ENCODE measurements at regions not wholly inside any gene's neighbourhood (a gene's known extent, or its start where the extent isn't known, plus 50 kb on each side); places are given as distances from the start of the nearest gene placed in this dataset.
"Not testable (repeated sequence)": the region's sequence is repeated elsewhere in the genome, so short reads cannot be mapped to it uniquely, and the experiment has no call there.

DNA sequence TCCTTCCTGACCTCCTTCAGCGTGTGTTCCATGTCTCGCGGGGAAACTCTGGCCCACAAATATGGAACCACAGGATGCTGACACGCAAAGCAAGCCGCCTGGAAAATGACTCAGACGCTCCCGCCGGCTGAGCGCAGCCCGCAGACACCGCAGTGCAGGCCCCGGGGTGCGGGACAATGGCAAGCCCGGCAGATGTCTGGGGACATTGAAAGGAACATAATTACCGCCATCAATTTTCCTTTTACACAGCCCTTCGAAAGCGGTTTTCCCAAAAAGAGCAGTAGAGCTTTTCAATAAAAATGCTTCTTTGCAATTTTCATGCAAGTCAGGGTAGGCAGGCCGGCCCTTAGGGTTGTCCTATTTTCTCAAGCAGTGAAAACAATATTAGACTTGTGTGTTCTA, 159.2 kb upstream of the SH3BP4 start:
- no peak for FAIRE-seq
- 97% methylated on average over 18 of the region's 18 CpGs for WGBS (ENCODE audit: missing lambda C conversion rate)
- no peaks in the 10 kb centered on the region for H3K9me3 ChIP-seq
- no peak for TF ChIP-seq ZFP36 (IDR thresholded peaks at IDR 0.05; ENCODE audit: borderline replicate concordance, partially characterized antibody)
- TF ChIP-seq POLR2AphosphoS2 (conservative IDR thresholded peaks at IDR 0.05; ENCODE audit: low read length) = no peak
- TF ChIP-seq MYC (IDR thresholded peaks at IDR 0.05; ENCODE audit: borderline replicate concordance, low read length) = no peak
- no peak for TF ChIP-seq NPAS2 (CRISPR knock-in tag; IDR thresholded peaks at IDR 0.05; ENCODE audit: borderline replicate concordance)
- no peak for TF ChIP-seq RAD21 (conservative IDR thresholded peaks at IDR 0.05 in 1 of 2, IDR thresholded peaks at IDR 0.05 in 1 of 2)
- TF ChIP-seq, protein P1, sequence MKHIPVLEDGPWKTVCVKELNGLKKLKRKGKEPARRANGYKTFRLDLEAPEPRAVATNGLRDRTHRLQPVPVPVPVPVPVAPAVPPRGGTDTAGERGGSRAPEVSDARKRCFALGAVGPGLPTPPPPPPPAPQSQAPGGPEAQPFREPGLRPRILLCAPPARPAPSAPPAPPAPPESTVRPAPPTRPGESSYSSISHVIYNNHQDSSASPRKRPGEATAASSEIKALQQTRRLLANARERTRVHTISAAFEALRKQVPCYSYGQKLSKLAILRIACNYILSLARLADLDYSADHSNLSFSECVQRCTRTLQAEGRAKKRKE (CRISPR knock-in tag; IDR thresholded peaks at IDR 0.05; ENCODE audit: low read depth) = no peak
- TF ChIP-seq EHF (CRISPR knock-in tag; IDR thresholded peaks at IDR 0.05) = no peak
- no peak for TF ChIP-seq ZNF302 (CRISPR knock-in tag; IDR thresholded peaks at IDR 0.05)
- no peak for TF ChIP-seq JUN (IDR thresholded peaks at IDR 0.05)
- TF ChIP-seq MAZ (IDR thresholded peaks at IDR 0.05; ENCODE audit: borderline replicate concordance, low read depth, low read length) = no peak
- TF ChIP-seq ESRRA (IDR thresholded peaks at IDR 0.05; ENCODE audit: borderline replicate concordance, low read length) = no peak
- H3K27ac ChIP-seq = no peak overlapping the region
- no peak for DNase-seq (ENCODE audit: low read depth in 1 of 2, low spot score in 1 of 2)
- H3K4me1 ChIP-seq = peaks cover 17% of the 10 kb centered on the region
- ATAC-seq = no peak
- no peak overlapping the region for H3K4me2 ChIP-seq
- no peak overlapping the region for H3K4me3 ChIP-seq
- CTCF ChIA-PET = no interaction called here
- POLR2A ChIA-PET = no interaction called here

DNA sequence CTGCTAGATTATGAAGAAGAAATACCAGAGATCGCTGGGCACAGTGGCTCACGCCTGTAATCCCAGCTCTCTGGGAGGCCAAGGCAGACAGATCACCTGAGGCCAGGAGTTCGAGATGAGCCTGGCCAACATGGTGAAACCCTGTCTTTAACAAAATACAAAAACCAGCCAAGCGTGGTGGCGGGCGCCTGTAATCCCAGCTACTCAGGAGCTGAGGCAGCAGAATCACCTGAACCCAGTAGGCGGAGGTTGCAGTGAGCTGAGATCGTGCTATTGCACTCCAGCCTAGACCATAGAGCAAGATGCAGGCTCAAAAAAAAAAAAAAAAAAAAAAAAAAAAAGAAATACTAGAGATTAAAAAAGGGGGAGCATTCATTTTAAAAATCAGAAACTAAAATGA, 159.7 kb upstream of the SH3BP4 start:
- H3K9me3 ChIP-seq; H3K27ac ChIP-seq; POLR2A ChIA-PET; ATAC-seq; H3K4me2 ChIP-seq; DNase-seq (ENCODE audit: low read depth in 1 of 2, low spot score in 1 of 2); CTCF ChIA-PET; H3K4me3 ChIP-seq; FAIRE-seq: not testable (repeated sequence)
- peaks cover 17% of the 10 kb centered on the region for H3K4me1 ChIP-seq
- 82% methylated on average over 8 of the region's 8 CpGs for WGBS (ENCODE audit: missing lambda C conversion rate)

DNA sequence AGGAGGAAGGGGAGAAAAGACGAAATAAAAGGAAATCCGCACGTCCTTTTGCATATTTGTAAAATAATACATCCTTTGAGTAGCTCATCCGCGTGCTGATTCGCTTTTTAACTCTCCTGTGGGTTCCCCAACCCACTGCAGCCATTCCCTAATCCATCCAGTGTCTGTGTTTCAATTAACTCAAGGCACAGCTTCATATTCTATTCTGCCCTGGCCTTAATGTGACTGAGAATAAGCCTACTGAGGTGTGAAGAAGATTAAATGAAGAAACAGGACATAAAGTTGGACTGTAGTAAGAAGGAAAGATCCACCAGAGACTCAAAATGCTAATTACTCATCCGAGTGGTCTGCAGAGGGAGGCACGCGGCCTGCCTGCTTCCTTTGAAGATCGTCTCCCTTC, 161.4 kb upstream of the SH3BP4 start:
- DNase-seq (ENCODE audit: low read depth in 1 of 2, low spot score in 1 of 2) (no peak), ATAC-seq (no peak), FAIRE-seq (no peak)
- CTCF ChIA-PET = no interaction called here
- Histone ChIP-seq H3K4me2 (no peak overlapping the region), H3K27ac (no peak overlapping the region), H3K4me1 (peaks cover 7% of the 10 kb centered on the region), H3K4me3 (no peak overlapping the region), H3K9me3 (no peaks in the 10 kb centered on the region)
- POLR2A ChIA-PET = no interaction called here
- 79% methylated on average over 10 of the region's 10 CpGs for WGBS (ENCODE audit: missing lambda C conversion rate)
- TF ChIP-seq, protein P2, sequence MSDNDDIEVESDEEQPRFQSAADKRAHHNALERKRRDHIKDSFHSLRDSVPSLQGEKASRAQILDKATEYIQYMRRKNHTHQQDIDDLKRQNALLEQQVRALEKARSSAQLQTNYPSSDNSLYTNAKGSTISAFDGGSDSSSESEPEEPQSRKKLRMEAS (IDR thresholded peaks at IDR 0.05) = no peak
- TF ChIP-seq HOXB13 (CRISPR knock-in tag; IDR thresholded peaks at IDR 0.05; ENCODE audit: low read depth) = no peak
- no peak for TF ChIP-seq REST (IDR thresholded peaks at IDR 0.05)
- TF ChIP-seq TP53 (CRISPR knock-in tag; IDR thresholded peaks at IDR 0.05) = no peak
- TF ChIP-seq RCOR1 (IDR thresholded peaks at IDR 0.05; ENCODE audit: low read depth, low read length) = no peak
- no peak for TF ChIP-seq POLR2A (IDR thresholded peaks at IDR 0.05; ENCODE audit: low read length)
- no peak for TF ChIP-seq NPAS2 (CRISPR knock-in tag; IDR thresholded peaks at IDR 0.05; ENCODE audit: borderline replicate concordance)
- TF ChIP-seq ZSCAN20 (CRISPR knock-in tag; IDR thresholded peaks at IDR 0.05) = no peak
- no peak for TF ChIP-seq HDAC2 (IDR thresholded peaks at IDR 0.05)
- TF ChIP-seq POLR2AphosphoS2 (conservative IDR thresholded peaks at IDR 0.05; ENCODE audit: low read length) = no peak
- no peak for TF ChIP-seq CBX8 (IDR thresholded peaks at IDR 0.05)
- no peak for TF ChIP-seq PHF8 (IDR thresholded peaks at IDR 0.05; ENCODE audit: borderline replicate concordance, low read depth)
- TF ChIP-seq ZC3H11A (IDR thresholded peaks at IDR 0.05) = no peak
- no peak for TF ChIP-seq TFCP2L1 (CRISPR knock-in tag; IDR thresholded peaks at IDR 0.05)
- TF ChIP-seq, protein P3, sequence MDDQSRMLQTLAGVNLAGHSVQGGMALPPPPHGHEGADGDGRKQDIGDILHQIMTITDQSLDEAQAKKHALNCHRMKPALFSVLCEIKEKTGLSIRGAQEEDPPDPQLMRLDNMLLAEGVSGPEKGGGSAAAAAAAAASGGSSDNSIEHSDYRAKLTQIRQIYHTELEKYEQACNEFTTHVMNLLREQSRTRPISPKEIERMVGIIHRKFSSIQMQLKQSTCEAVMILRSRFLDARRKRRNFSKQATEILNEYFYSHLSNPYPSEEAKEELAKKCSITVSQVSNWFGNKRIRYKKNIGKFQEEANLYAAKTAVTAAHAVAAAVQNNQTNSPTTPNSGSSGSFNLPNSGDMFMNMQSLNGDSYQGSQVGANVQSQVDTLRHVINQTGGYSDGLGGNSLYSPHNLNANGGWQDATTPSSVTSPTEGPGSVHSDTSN (IDR thresholded peaks at IDR 0.05) = no peak
- no peak for TF ChIP-seq EP300 (IDR thresholded peaks at IDR 0.05)
